HG03095 (cell line): ENCODE measurements at regions not wholly inside any gene's neighbourhood (a gene's known extent, or its start where the extent isn't known, plus 50 kb on each side); places are given as distances from the start of the nearest gene placed in this dataset.

ENCODE experiments used
- ATAC-seq: cut with Tn5 transposase; IDR thresholded peaks from one replicate; pipeline ENCODE4 v1.9.1; 2021; ENCODE audit warnings: moderate library complexity; ENCODE audit not compliant: unreplicated experiment

GRCh38 chr2:217631115-217631514 is 371.7 kb downstream of the TNS1 start:
- no peak for ATAC-seq

- ATAC-seq: no peak
Measured at GRCh38 chr2:217629347-217629746, 373.4 kb downstream of the TNS1 start.

- ATAC-seq: no peak
Measured at GRCh38 chr2:217628061-217628460, 374.7 kb downstream of the TNS1 start.

DNA sequence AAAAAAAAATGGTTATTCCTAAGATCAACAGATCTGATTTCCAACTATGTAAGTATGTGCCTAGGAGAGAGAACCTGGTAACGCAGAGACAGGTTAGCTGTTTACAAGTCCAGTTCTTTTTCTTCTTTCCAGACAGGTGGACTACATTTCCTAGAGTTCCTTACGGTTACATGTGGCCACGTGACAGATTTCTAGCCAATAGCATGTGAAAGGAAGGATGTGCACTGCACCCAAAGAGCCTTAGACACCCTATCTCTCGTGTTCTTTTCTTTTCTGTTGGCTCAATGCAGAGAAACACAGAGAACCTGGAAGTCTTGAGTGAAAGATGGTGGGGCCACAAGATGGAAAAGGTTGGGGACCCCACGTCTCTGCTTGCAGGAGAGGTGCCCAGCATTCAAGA is 375.9 kb downstream of the TNS1 start:
- ATAC-seq: no peak

- ATAC-seq: no peak
Measured at GRCh38 chr2:217625557-217626169, 377.1 kb downstream of the TNS1 start.

- no peak for ATAC-seq
Measured at GRCh38 chr2:217623281-217623912, 379.4 kb downstream of the TNS1 start.

GRCh38 chr2:217622205-217623060 is 380.4 kb downstream of the TNS1 start:
- ATAC-seq: no peak

DNA sequence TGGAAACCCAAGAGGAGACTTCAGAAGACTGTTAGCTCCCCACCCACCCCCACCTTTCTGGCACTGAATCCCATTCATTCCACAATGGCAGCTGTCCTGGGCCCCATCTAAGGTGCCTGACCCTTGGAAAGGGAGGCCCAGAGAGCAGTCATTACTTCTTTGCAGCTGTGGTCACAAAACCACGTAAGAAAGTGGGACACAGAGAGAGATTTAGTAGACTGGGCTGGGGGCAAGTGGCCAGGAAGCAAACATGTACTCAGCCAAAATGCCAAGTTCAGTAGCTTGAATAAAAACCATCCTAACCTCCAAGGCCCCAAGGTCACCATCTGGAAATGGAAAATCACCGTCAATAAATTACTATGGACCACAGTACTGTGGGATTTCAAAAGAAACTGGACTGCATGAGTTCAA is 381.4 kb downstream of the TNS1 start:
- ATAC-seq: no peak

GRCh38 chr2:217618744-217619143 is 384.1 kb downstream of the TNS1 start:
- ATAC-seq: no peak

DNA sequence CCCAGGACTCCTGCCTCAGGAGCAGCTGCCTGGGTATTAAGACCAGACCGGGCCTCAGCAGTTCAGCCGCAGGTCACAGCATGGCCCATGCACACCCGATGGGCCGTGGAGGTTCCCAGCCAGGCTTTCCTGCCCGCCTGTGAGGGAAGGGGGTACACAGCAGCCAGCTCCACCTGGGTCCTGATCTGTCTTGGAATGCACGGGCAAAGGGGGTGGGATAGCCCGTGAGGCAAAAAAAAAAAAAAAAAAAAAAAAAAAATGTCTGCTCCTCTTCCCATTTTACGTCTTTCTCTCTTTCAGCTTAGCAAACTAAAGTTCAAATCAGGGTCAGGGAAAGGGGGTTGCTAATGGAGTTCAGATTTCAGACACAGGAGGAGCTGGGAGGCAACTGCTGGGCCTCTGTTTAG is 385.2 kb downstream of the TNS1 start:
- ATAC-seq: no peak

- ATAC-seq: no peak
Measured at GRCh38 chr2:217616936-217617335, 385.9 kb downstream of the TNS1 start.

DNA sequence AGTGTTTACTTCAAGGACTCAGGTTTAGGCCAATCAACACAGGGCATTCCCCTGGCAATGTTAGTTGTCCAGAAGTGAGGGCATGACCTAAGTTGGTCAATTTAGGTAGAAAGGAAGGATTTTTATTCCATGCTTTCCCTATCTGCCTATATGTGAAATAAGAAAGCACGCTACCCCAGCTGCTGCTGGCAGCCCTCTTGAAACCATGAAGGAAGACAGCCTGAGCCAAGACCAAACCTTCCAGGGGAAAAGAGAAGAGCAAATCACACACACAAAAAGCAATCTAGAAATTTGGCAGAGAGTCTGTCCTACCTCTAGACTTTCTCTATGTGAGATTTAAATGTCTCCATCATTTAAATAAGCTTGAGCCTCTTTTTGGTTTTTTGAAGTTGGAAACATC is 387.6 kb downstream of the TNS1 start:
- ATAC-seq: no peak

DNA sequence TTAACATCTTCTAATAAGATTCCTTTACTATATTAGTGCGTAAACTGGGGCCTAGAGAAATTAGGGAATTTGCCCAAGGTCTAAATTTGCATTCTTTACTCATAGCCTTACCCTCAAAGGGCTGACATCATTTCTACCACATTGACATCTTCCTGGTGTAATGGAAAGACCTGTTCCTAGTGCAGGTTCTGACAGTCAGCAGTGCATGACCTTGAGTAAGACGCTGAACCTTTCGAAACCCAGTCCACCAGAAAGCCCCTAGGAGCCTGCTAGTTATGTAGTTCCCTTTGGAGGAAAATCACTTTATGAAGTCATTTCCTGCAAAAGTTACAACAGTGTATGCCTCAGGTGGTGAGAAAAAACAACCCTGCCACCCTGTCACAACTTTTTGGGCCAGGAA is 388.3 kb downstream of the TNS1 start:
- ATAC-seq: no peak

DNA sequence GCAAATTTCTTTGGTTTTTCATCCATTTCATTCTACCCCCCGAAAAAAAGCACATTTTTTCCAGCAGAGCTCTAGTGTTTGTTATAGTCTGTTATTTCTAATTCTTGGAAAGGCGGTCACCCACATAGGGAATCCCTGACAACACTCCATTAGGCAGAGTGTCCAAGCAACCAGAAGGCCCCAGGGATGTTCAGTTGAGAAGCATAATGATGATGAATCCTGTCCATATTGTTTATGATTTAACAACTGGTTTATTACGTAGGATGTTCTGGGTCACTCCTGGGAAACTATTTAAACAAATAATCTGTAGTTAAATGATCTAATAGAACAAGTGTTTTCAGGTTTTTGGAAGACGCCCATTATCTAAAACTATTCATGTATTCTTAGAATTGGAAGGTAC is 388.7 kb downstream of the TNS1 start:
- no peak for ATAC-seq

DNA sequence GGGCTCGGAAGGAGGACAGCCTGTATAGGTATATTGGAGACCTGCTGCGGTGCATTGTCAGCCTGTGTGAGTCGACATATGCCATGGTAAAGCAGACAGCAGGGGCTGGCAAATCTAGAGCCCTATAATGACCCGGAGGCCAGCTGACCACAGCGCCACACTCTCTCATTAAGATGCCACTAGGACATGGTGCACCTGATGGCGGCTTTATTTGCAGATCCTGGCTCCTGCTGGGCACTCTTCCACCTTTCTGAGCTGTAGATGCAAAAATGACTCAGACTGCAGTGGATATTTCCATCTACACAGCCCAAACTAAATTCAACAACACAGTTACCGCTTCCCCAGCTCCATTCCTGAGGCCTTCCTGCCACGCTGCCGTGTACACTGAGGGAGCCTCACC is 389.9 kb downstream of the TNS1 start:
- ATAC-seq: no peak

DNA sequence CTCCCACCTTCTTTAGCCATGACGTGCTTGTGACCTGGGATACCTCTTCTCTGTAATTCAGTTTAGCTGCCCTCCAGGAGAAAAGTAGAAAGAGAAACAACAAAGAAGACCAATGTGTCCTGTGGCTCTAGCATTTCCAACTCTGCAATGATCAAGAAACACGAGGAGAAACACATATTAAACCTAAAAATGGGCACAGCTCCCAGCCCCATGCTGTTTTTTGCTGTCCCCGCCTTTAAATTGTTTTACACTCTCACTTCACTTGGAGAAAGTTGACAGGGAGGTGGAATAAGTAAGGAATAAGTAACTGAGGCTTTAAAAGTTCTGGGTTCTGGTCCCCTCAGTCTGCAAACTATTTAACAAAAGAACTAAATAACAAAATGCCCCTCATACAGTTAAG is 390.6 kb downstream of the TNS1 start:
- ATAC-seq: no peak

GRCh38 chr2:217611626-217612127 is 391.1 kb downstream of the TNS1 start:
- no peak for ATAC-seq

DNA sequence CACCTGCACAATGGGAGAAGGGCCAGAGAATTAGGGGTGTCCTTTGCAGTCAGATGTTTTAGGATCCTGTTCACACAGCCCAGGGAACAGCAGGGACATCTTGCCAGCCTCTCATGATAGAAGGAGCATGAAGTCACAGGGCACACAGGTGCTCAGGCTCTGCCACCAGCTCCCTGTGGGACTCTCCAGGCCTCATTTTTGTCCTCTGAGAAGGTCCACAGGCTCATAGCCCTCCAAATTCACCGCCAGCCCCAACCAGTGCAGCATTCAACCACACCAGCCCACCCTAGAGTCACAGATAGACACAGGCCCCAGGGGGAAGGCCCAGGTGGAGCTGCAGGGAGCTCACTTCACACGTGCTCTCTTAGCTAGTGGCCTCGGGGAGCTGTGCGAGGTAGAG is 391.7 kb downstream of the TNS1 start:
- ATAC-seq: no peak

GRCh38 chr2:217610401-217610814 is 392.4 kb downstream of the TNS1 start:
- ATAC-seq: no peak

- ATAC-seq: no peak
Measured at GRCh38 chr2:217609952-217610351, 392.8 kb downstream of the TNS1 start.

DNA sequence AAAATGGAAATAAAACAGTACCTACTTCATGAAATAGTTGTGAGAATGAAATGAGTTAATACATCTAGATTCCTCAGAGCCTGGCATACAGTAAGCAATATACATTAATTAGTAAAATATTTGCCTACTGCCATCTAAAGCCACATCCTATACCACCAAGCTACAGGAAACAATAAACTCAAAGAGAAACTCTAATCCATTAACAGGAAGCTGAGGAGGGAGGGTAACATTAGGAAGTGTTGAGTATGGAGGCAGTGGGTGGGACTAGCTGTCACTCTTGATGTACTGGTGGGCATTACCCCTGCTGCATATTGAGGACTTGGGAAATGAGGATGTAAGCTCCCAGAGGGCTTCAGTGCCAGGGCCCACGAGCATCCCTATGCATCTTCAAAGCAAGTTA is 396.5 kb downstream of the TNS1 start:
- ATAC-seq: no peak
